ENCODE measurements at regions not wholly inside any gene's neighbourhood (a gene's known extent, or its start where the extent isn't known, plus 50 kb on each side); places are given as distances from the start of the nearest gene placed in this dataset.

DNA sequence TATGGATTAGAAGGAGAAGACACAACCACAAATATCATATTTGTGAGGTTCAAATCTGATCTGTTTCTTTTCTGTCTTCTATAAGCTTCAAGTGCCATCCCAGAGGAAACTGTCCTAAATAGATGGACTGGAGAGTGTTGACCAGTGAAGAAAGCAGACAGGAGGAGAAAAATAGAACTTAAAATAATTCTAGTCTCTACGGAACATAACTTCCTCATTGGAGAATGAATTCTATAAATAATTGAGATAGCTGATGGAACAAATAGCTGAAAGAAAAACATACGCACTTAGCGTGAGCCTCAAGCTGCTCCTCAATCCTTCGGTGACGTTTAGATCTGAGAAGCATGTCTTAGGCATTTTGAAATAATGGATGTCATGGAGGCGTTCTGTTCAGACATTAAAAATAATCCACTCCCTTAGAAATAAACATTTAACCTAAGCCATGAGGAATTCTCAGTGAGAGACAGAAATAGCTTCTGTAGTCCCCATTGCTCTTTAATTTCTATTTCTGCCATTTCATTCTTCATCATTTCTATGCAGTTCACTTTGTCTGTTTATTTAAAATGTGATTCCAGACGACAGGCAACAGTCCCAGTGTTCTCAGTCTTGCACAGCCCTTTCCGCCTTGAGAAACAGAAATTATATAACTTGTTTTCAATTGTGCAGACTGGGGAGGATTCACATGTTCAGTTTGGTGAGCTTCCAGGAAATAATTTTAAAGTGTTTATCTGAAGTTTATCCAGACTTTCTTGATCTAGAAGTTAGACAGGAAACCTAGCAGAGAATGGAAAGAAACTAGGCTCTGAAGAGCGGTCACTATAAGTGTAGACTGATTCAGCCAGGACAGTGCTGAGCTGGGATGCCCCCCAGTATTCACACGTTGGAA is 97.3 kb downstream of the NR1D2 start:
- CTCF ChIA-PET (ENCODE audit: partially characterized antibody), result interaction anchor here (0.6 to 2.3 kb wide), 6 partner anchors 17 to 348 kb away, joined by 3 to 8 read pairs (median 6); no protein-coding TSS in a partner anchor
- POLR2A ChIA-PET (ENCODE audit: partially characterized antibody), result no interaction called here
- TF ChIP-seq KDM1A (IDR thresholded peaks at IDR 0.05; ENCODE audit: borderline replicate concordance, low read length), result no peak
- TF ChIP-seq SRF (IDR thresholded peaks at IDR 0.05; ENCODE audit: low read depth, low read length), result no peak

More for the DNA sequence above, 97.3 kb downstream of the NR1D2 start:
- no peak overlapping the region for H4K8ac ChIP-seq (ENCODE audit: extremely low read depth, insufficient read depth, low read length)
- no peaks in the 10 kb centered on the region for H3K23me2 ChIP-seq (ENCODE audit: low read depth, low read length)
- H2BK20ac ChIP-seq (ENCODE audit: low read length), result no peak overlapping the region
- H2BK12ac ChIP-seq (ENCODE audit: low read depth, low read length), result no peak overlapping the region
- H2BK5ac ChIP-seq (ENCODE audit: low read depth, low read length), result no peak overlapping the region
- H2AFZ ChIP-seq (ENCODE audit: low read length), result no peak overlapping the region
- DNase-seq (ENCODE audit: low read depth in 1 of 2, low spot score in 2 of 2), result no peak
- H3K27me3 ChIP-seq (replicated peaks in 1 of 4; ENCODE audit: control insufficient read depth in 3 of 4, extremely low read depth in 1 of 4, insufficient read depth in 3 of 4, low read length in 3 of 4), result no peaks in the 10 kb centered on the region
- no peak overlapping the region for H3K23ac ChIP-seq (ENCODE audit: insufficient read length)
- no peaks in the 10 kb centered on the region for H3K9me3 ChIP-seq (ENCODE audit: insufficient read depth in 2 of 2, low read depth in 1 of 2, low read length in 1 of 2)
- no peak overlapping the region for H3K9ac ChIP-seq (replicated peaks in 1 of 4; ENCODE audit: extremely low read depth in 1 of 4, low read depth in 3 of 4, low read length in 3 of 4)
- 91% methylated on average over 10 of the region's 10 CpGs; no CpG with 5 or more reads in 1 of the 2 experiments for WGBS, 2 experiments (ENCODE audit: extremely low coverage in 1 of 2, insufficient coverage in 1 of 2, insufficient read length in 1 of 2, insufficient replicate concordance in 2 of 2, low coverage in 1 of 2, low lambda C conversion rate in 2 of 2, missing lambda C conversion rate in 1 of 2)
- H3K4me1 ChIP-seq (replicated peaks in 1 of 4; ENCODE audit: control insufficient read depth in 3 of 4, insufficient read depth in 4 of 4, low read length in 3 of 4), result no peaks in the 10 kb centered on the region
- H3K18ac ChIP-seq (ENCODE audit: extremely low read depth, low read length), result no peak overlapping the region
- H3K4ac ChIP-seq (replicated peaks; ENCODE audit: insufficient read length, low read depth, low read length), result no peak overlapping the region
- no peaks in the 10 kb centered on the region for H4K20me1 ChIP-seq (replicated peaks in 1 of 2; ENCODE audit: control insufficient read depth in 1 of 2, insufficient read depth in 2 of 2, low read length in 2 of 2)
- no peak overlapping the region for H4K91ac ChIP-seq (replicated peaks; ENCODE audit: insufficient read length, low read length)
- H3K4me2 ChIP-seq (ENCODE audit: insufficient read depth in 1 of 2, low read depth in 2 of 2, low read length in 2 of 2), result no peak overlapping the region
- H3K79me2 ChIP-seq (ENCODE audit: control insufficient read depth in 1 of 2, insufficient read depth in 2 of 2, low read length in 2 of 2), result no peaks in the 10 kb centered on the region
- no peaks in the 10 kb centered on the region for H3K79me1 ChIP-seq (ENCODE audit: low read depth, low read length)
- no peak for FAIRE-seq
- H3K36me3 ChIP-seq (ENCODE audit: control insufficient read depth in 2 of 4, insufficient read depth in 4 of 4, low read length in 3 of 4), result no peaks in the 10 kb centered on the region
- no peak overlapping the region for H3K14ac ChIP-seq (ENCODE audit: insufficient read length)
- no peak overlapping the region for H3K27ac ChIP-seq (ENCODE audit: low read depth, low read length)
- H3K56ac ChIP-seq (replicated peaks; ENCODE audit: insufficient read length, low read depth, low read length), result no peak overlapping the region
- no peak overlapping the region for H2AK5ac ChIP-seq (ENCODE audit: low read depth, low read length)
- H2BK120ac ChIP-seq (replicated peaks; ENCODE audit: low read depth, low read length), result no peak overlapping the region
- no peak overlapping the region for H4K5ac ChIP-seq (ENCODE audit: insufficient read length, low read depth, low read length)
- H3K4me3 ChIP-seq (ENCODE audit: extremely low read depth in 1 of 4, insufficient read depth in 2 of 4, low read depth in 3 of 4, low read length in 4 of 4), result no peak overlapping the region
- no peak overlapping the region for H2BK15ac ChIP-seq (ENCODE audit: low read length)

Measured in H1 (cell line).